IMR-90 (cell line): ENCODE measurements at regions not wholly inside any gene's neighbourhood (a gene's known extent, or its start where the extent isn't known, plus 50 kb on each side); places are given as distances from the start of the nearest gene placed in this dataset.

Source experiments
- ATAC-seq: fragments of 200-7000 bp; cut with Tn5 transposase; 2 replicates; pipeline ENCODE4 v1.9.1; 2020; ENCODE audit warnings: low read depth, mild to moderate bottlenecking, moderate library complexity
- BruUV-seq: library from RNA; stranded (reverse); fragments of 400-500 nt; replicated peaks from 2 replicates; lab custom pipeline; 2021; lab: Mats Ljungman, UMichigan
- CTCF ChIA-PET: fragments of 300-600 bp; formaldehyde crosslinking; extraction: SDS; loops from one replicate; lab custom pipeline; 2021; ENCODE audit warnings: antibody characterized with exemption; lab: Yijun Ruan, JAX
- POLR2A ChIA-PET: fragments of 300-600 bp; sonication (Branson Sonifier 250); formaldehyde crosslinking; loops from one replicate; lab custom pipeline; 2022; ENCODE audit warnings: antibody characterized with exemption; ENCODE audit not compliant: unreplicated experiment; lab: Charles Lee
- DNase-seq: peaks from one replicate; pipeline ENCODE4 v3.0.0; 2013
- H2AFZ ChIP-seq: replicated peaks from 2 replicates; pipeline ENCODE3; 2013; ENCODE audit warnings: low read length, mild to moderate bottlenecking; ENCODE audit not compliant: poor library complexity
- H2AK5ac ChIP-seq: 2 replicates; pipeline ENCODE4 v1.6.1; 2013; ENCODE audit warnings: low read depth, low read length, inconsistent platforms
- H2AK9ac ChIP-seq: replicated peaks from 2 replicates; pipeline ENCODE3; 2013; ENCODE audit warnings: mild to moderate bottlenecking, low read depth, low read length, moderate library complexity; ENCODE audit not compliant: poor library complexity
- H2BK120ac ChIP-seq: 2 replicates; pipeline ENCODE4 v1.6.1; 2013; ENCODE audit warnings: low read depth, low read length, inconsistent platforms
- H2BK15ac ChIP-seq: 3 replicates; pipeline ENCODE4 v1.6.1; 2013; ENCODE audit warnings: low read depth, low read length, inconsistent platforms
- H2BK20ac ChIP-seq: 2 replicates; pipeline ENCODE4 v1.6.1; 2013; ENCODE audit warnings: low read depth, mild to moderate bottlenecking, inconsistent platforms, low read length, moderate library complexity
- H2BK5ac ChIP-seq: 2 replicates; pipeline ENCODE4 v1.6.1; 2013; ENCODE audit warnings: mild to moderate bottlenecking, low read depth, low read length, inconsistent platforms; ENCODE audit not compliant: poor library complexity, severe bottlenecking
- H3K14ac ChIP-seq: replicated peaks from 2 replicates; pipeline ENCODE4 v1.6.1; 2013; ENCODE audit warnings: low read depth, low read length, inconsistent platforms
- H3K18ac ChIP-seq: 2 replicates; pipeline ENCODE4 v1.6.1; 2013; ENCODE audit warnings: low read depth, low read length, control low read depth
- H3K23ac ChIP-seq: 2 replicates; pipeline ENCODE4 v1.6.1; 2013; ENCODE audit warnings: low read depth, low read length, inconsistent platforms
- H3K27ac ChIP-seq: 2 replicates; pipeline ENCODE4 v1.5.1; 2013; ENCODE audit warnings: mild to moderate bottlenecking, control low read depth, low read length; ENCODE audit not compliant: insufficient read depth
- H3K27me3 ChIP-seq: 2 replicates; pipeline ENCODE4 v1.6.1; 2013; ENCODE audit warnings: low read length; ENCODE audit not compliant: control insufficient read depth, insufficient read depth
- H3K36me3 ChIP-seq: 2 replicates; pipeline ENCODE4 v1.6.1; 2013; ENCODE audit warnings: low read length, mixed read lengths; ENCODE audit not compliant: control insufficient read depth, insufficient read depth
- H3K4ac ChIP-seq: 2 replicates; pipeline ENCODE4 v1.6.1; 2013; ENCODE audit warnings: low read depth, low read length, inconsistent platforms
- H3K4me1 ChIP-seq: 2 replicates; pipeline ENCODE4 v1.6.1; 2013; ENCODE audit warnings: low read length, mixed read lengths; ENCODE audit not compliant: control insufficient read depth, insufficient read depth
- H3K4me2 ChIP-seq: 2 replicates; pipeline ENCODE4 v1.6.1; 2013; ENCODE audit warnings: low read depth, mild to moderate bottlenecking, control low read depth, low read length, moderate library complexity
- H3K4me3 ChIP-seq: 2 replicates; pipeline ENCODE4 v1.5.1; 2013; ENCODE audit warnings: low read depth, mild to moderate bottlenecking, control low read depth, low read length, moderate library complexity; ENCODE audit not compliant: insufficient read depth
- H3K56ac ChIP-seq: 2 replicates; pipeline ENCODE4 v1.6.1; 2013; ENCODE audit warnings: low read length, inconsistent platforms; ENCODE audit not compliant: insufficient read depth; ENCODE audit errors: extremely low read depth
- H3K79me1 ChIP-seq, 2 experiments: 2 replicates each; pipeline ENCODE4 v1.6.1; 2013; ENCODE audit warnings: low read length in 2 of 2, inconsistent platforms in 1 of 2, low read depth in 1 of 2
- H3K9ac ChIP-seq: 2 replicates; pipeline ENCODE4 v1.6.1; 2013; ENCODE audit warnings: low read depth, low read length, control low read depth
- H3K9me1 ChIP-seq: 2 replicates; pipeline ENCODE4 v1.6.1; 2013; ENCODE audit warnings: low read length, inconsistent platforms; ENCODE audit not compliant: insufficient read depth
- H3K9me3 ChIP-seq: 2 replicates; pipeline ENCODE4 v1.6.1; 2013; ENCODE audit warnings: low read length; ENCODE audit not compliant: control insufficient read depth, insufficient read depth
- H4K20me1 ChIP-seq: 2 replicates; pipeline ENCODE4 v1.6.1; 2013; ENCODE audit warnings: low read length, inconsistent platforms; ENCODE audit not compliant: insufficient read depth
- H4K5ac ChIP-seq: 2 replicates; pipeline ENCODE4 v1.6.1; 2013; ENCODE audit warnings: mild to moderate bottlenecking, low read depth, low read length, control low read depth
- H4K8ac ChIP-seq, 2 experiments: 2 replicates each; pipeline ENCODE4 v1.6.1; 2013; ENCODE audit warnings: low read depth in 2 of 2, low read length in 2 of 2, control low read depth in 1 of 2, inconsistent platforms in 1 of 2
- H4K91ac ChIP-seq: 2 replicates; pipeline ENCODE4 v1.6.1; 2013; ENCODE audit warnings: low read depth, low read length, inconsistent platforms; ENCODE audit not compliant: insufficient read depth
- BHLHE40 ChIP-seq: fragments of 150-350 bp; IDR thresholded peaks from 2 replicates; pipeline ENCODE4 v1.6.1; 2016; ENCODE audit warnings: mild to moderate bottlenecking, low read depth, low read length
- CEBPB ChIP-seq: IDR thresholded peaks from 2 replicates; pipeline ENCODE4 v1.6.1; 2012; ENCODE audit warnings: low read depth, low read length, improper control_type of control experiment
- CHD1 ChIP-seq: IDR thresholded peaks from 2 replicates; pipeline ENCODE4 v1.6.1; 2012; ENCODE audit warnings: low read depth, low read length, improper control_type of control experiment
- ELK1 ChIP-seq: fragments of 150-350 bp; IDR thresholded peaks from 2 replicates; pipeline ENCODE4 v1.6.1; 2016; ENCODE audit warnings: low read depth, mild to moderate bottlenecking, low read length, moderate library complexity, borderline replicate concordance
- FOS ChIP-seq: fragments of 150-350 bp; IDR thresholded peaks from 2 replicates; pipeline ENCODE4 v1.6.1; 2016; ENCODE audit warnings: low read depth, low read length
- MAFK ChIP-seq: IDR thresholded peaks from 2 replicates; pipeline ENCODE4 v1.6.1; 2012; ENCODE audit warnings: low read depth, low read length, improper control_type of control experiment
- MAZ ChIP-seq: IDR thresholded peaks from 2 replicates; pipeline ENCODE4 v1.6.1; 2012; ENCODE audit warnings: low read depth, mild to moderate bottlenecking, low read length, improper control_type of control experiment, moderate library complexity, borderline replicate concordance
- MXI1 ChIP-seq: IDR thresholded peaks from 2 replicates; pipeline ENCODE4 v1.6.1; 2012; ENCODE audit warnings: low read depth, mild to moderate bottlenecking, low read length, moderate library complexity, borderline replicate concordance
- NFE2L2 ChIP-seq: fragments of 150-350 bp; IDR thresholded peaks from 2 replicates; pipeline ENCODE4 v1.6.1; 2016; ENCODE audit warnings: low read depth, mild to moderate bottlenecking, low read length
- POLR2A ChIP-seq: IDR thresholded peaks from 2 replicates; pipeline ENCODE4 v1.6.1; 2012; ENCODE audit warnings: mild to moderate bottlenecking, low read depth, low read length
- RAD21 ChIP-seq: IDR thresholded peaks from 2 replicates; pipeline ENCODE4 v1.6.1; 2012; ENCODE audit warnings: low read length, improper control_type of control experiment
- RCOR1 ChIP-seq: IDR thresholded peaks from 2 replicates; pipeline ENCODE4 v1.6.1; 2012; ENCODE audit warnings: mild to moderate bottlenecking, low read length, improper control_type of control experiment; ENCODE audit not compliant: insufficient replicate concordance
- RFX5 ChIP-seq: IDR thresholded peaks from 2 replicates; pipeline ENCODE4 v1.8.0; 2012; ENCODE audit warnings: low read depth, mild to moderate bottlenecking, low read length, moderate library complexity
- SMC3 ChIP-seq: fragments of 150-350 bp; IDR thresholded peaks from 2 replicates; pipeline ENCODE4 v1.6.1; 2016; ENCODE audit warnings: low read depth, mild to moderate bottlenecking, antibody characterized with exemption, low read length, moderate library complexity
- WGBS, 2 experiments: methylation state at CpG; one replicate each; pipeline versions ENCODE4 v1.1.5 to v1.1.7; 2013; ENCODE audit warnings: missing lambda C conversion rate in 2 of 2; ENCODE audit not compliant: insufficient read length in 1 of 2; ENCODE audit errors: extremely low coverage in 2 of 2; 5-methylcytosine and 5-hydroxymethylcytosine counted together
- dilution Hi-C: fragments of 300-500 bp; cut with HindIII; formaldehyde crosslinking; loops from one replicate; pipeline ENCODE4 v1.14.3; 2018; ENCODE audit warnings: low sequenced_read_pairs; ENCODE audit not compliant: unreplicated experiment
- in situ Hi-C: fragments of 300-500 bp; cut with MboI; formaldehyde crosslinking; loops from 3 replicates; pipeline ENCODE4 v1.14.3; 2019; ENCODE audit warnings: low sequenced_read_pairs, inconsistent platforms, mixed read lengths
- intact Hi-C: fragments of 100-400 bp; cut with micrococcal nuclease; formaldehyde crosslinking; loops from 2 replicates; pipeline ENCODE4 v1.10.0; 2022
- TF ChIP-seq, protein P1 (sequence below): conservative IDR thresholded peaks from 2 replicates; pipeline ENCODE4 v1.5.1; 2012; ENCODE audit warnings: mild to moderate bottlenecking, low read depth, low read length, improper control_type of control experiment
- TF ChIP-seq, protein P2 (sequence below): fragments of 150-350 bp; IDR thresholded peaks from 2 replicates; pipeline ENCODE4 v1.6.1; 2017; ENCODE audit warnings: mild to moderate bottlenecking, antibody characterized with exemption, low read length, low read depth

DNA sequence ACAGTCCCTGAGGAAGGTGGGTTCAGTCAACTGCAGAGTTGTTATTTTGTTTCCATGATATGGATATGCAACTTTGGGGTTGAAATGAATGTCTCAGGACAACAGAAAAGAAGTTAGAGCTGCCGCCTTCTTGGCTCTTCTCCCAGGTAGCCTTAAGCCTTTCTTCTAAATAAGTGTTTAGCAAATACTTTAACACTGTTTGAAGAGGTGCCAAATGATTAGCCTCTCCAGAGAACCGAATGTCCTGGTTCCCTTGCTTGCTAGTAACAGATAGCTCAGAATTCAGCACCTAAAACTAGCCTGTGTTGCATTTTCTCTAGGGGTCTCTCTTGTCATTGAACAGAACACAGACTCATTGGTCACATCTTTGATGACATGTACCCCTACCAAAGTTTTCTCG is 127.7 kb upstream of the PIK3R1 start:
- dilution Hi-C loops (no loop called here), in situ Hi-C loops (no loop called here), intact Hi-C loops (no loop called here)
- no peak overlapping the region for H4K8ac ChIP-seq
- H3K9me3 ChIP-seq, result peaks cover 2% of the 10 kb centered on the region
- no peak overlapping the region for H3K56ac ChIP-seq
- no peaks in the 10 kb centered on the region for H3K27me3 ChIP-seq
- no peak overlapping the region for H2AFZ ChIP-seq
- no peak overlapping the region for H3K9ac ChIP-seq
- H3K23ac ChIP-seq, result no peak overlapping the region
- H3K36me3 ChIP-seq, result no peaks in the 10 kb centered on the region
- no peak overlapping the region for H3K27ac ChIP-seq
- no peak overlapping the region for H2AK9ac ChIP-seq
- H3K4me3 ChIP-seq, result no peak overlapping the region
- DNase-seq (no peak), ATAC-seq (no peak)
- POLR2A ChIA-PET, result no interaction called here
- H3K79me1 ChIP-seq, result no peaks in the 10 kb centered on the region
- H2BK120ac ChIP-seq, result 0 out of 2 replicates have a peak overlapping the region, but pooled peaks have one; percentile 31
- no peak overlapping the region for H3K4me2 ChIP-seq
- no TSS peak for BruUV-seq
- no peak overlapping the region for H2AK5ac ChIP-seq
- H3K18ac ChIP-seq, result no peak overlapping the region
- 0% methylated on average over 1 of the region's 3 CpGs; no CpG with 5 or more reads in 1 of the 2 experiments for WGBS, 2 experiments
- H3K14ac ChIP-seq, result peak overlapping the region; percentile 19; the same call in 1 of the 2 replicates
- H4K91ac ChIP-seq, result no peak overlapping the region; the same call in 1 of the 2 replicates
- H2BK5ac ChIP-seq, result no peak overlapping the region
- peaks cover 3% of the 10 kb centered on the region; the same call in 1 of the 2 replicates for H3K9me1 ChIP-seq
- TF ChIP-seq, protein P1, sequence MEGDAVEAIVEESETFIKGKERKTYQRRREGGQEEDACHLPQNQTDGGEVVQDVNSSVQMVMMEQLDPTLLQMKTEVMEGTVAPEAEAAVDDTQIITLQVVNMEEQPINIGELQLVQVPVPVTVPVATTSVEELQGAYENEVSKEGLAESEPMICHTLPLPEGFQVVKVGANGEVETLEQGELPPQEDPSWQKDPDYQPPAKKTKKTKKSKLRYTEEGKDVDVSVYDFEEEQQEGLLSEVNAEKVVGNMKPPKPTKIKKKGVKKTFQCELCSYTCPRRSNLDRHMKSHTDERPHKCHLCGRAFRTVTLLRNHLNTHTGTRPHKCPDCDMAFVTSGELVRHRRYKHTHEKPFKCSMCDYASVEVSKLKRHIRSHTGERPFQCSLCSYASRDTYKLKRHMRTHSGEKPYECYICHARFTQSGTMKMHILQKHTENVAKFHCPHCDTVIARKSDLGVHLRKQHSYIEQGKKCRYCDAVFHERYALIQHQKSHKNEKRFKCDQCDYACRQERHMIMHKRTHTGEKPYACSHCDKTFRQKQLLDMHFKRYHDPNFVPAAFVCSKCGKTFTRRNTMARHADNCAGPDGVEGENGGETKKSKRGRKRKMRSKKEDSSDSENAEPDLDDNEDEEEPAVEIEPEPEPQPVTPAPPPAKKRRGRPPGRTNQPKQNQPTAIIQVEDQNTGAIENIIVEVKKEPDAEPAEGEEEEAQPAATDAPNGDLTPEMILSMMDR, result no peak
- TF ChIP-seq CHD1 (no peak), BHLHE40 (no peak), MAFK (no peak), SMC3 (no peak), MAZ (no peak), RCOR1 (no peak), CEBPB (no peak), FOS (no peak), POLR2A (no peak), ELK1 (no peak), RAD21 (no peak), NFE2L2 (no peak), MXI1 (no peak), RFX5 (no peak)
- TF ChIP-seq, protein P2, sequence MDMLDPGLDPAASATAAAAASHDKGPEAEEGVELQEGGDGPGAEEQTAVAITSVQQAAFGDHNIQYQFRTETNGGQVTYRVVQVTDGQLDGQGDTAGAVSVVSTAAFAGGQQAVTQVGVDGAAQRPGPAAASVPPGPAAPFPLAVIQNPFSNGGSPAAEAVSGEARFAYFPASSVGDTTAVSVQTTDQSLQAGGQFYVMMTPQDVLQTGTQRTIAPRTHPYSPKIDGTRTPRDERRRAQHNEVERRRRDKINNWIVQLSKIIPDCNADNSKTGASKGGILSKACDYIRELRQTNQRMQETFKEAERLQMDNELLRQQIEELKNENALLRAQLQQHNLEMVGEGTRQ, result no peak
- no peaks in the 10 kb centered on the region for H4K20me1 ChIP-seq
- H4K5ac ChIP-seq, result no peak overlapping the region
- H2BK20ac ChIP-seq, result peak overlapping the region; percentile 5; the same call in 1 of the 2 replicates
- H3K4me1 ChIP-seq, result peaks cover 2% of the 10 kb centered on the region
- CTCF ChIA-PET, result interaction anchor here (0.5 kb wide), 1 partner anchor 24 kb away, joined by 3 read pairs; no protein-coding TSS in a partner anchor
- H3K4ac ChIP-seq, result no peak overlapping the region
- H2BK15ac ChIP-seq, result no peak overlapping the region; the same call in 2 of the 3 replicates
